ENCODE measurements at regions not wholly inside any gene's neighbourhood (a gene's known extent, or its start where the extent isn't known, plus 50 kb on each side); places are given as distances from the start of the nearest gene placed in this dataset.

DNA sequence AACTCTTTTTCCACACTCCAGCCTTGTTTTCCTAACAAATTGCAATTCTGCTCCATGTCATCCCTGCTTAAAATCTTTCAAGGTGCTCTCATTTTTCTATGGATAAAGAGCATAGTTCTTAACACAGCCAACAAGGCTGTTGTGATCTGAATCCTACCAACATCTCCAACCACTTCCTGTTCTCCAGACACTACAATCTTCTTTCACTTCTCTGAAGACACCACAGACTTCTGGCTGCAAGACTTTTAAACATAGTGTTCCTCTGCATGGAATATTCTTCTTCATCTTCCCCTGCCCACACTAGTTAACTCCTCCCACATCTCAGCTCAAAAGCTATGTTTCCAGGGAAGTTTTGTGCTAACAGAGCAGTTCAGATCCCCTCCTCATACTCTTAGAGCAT is 404.8 kb downstream of the MAN2A1 start:
- Histone ChIP-seq H3K4me1 (no peaks in the 10 kb centered on the region), H3K9me3 (no peaks in the 10 kb centered on the region), H3K4me2 (no peak overlapping the region), H3K27ac (no peak overlapping the region), H3K4me3 (no peak overlapping the region)
- no peak for DNase-seq (ENCODE audit: low read depth in 1 of 2, low spot score in 1 of 2)
- FAIRE-seq: no peak
- POLR2A ChIA-PET: no interaction called here
- no peak for ATAC-seq
- CTCF ChIA-PET: no interaction called here
- TF ChIP-seq RAD21 (conservative IDR thresholded peaks at IDR 0.05 in 1 of 2, IDR thresholded peaks at IDR 0.05 in 1 of 2) (no peak), TP53 (CRISPR knock-in tag; IDR thresholded peaks at IDR 0.05) (no peak), ZFP36 (IDR thresholded peaks at IDR 0.05; ENCODE audit: borderline replicate concordance, partially characterized antibody) (no peak), RCOR1 (IDR thresholded peaks at IDR 0.05; ENCODE audit: low read depth, low read length) (no peak), CBX8 (IDR thresholded peaks at IDR 0.05) (no peak), JUNB (IDR thresholded peaks at IDR 0.05) (no peak), CHD4 (IDR thresholded peaks at IDR 0.05; ENCODE audit: borderline replicate concordance) (no peak), RFX5 (IDR thresholded peaks at IDR 0.05) (no peak), CHD2 (IDR thresholded peaks at IDR 0.05; ENCODE audit: low read length, partially characterized antibody) (no peak), NPAS2 (CRISPR knock-in tag; IDR thresholded peaks at IDR 0.05; ENCODE audit: borderline replicate concordance) (no peak)
- TF ChIP-seq, protein P1, sequence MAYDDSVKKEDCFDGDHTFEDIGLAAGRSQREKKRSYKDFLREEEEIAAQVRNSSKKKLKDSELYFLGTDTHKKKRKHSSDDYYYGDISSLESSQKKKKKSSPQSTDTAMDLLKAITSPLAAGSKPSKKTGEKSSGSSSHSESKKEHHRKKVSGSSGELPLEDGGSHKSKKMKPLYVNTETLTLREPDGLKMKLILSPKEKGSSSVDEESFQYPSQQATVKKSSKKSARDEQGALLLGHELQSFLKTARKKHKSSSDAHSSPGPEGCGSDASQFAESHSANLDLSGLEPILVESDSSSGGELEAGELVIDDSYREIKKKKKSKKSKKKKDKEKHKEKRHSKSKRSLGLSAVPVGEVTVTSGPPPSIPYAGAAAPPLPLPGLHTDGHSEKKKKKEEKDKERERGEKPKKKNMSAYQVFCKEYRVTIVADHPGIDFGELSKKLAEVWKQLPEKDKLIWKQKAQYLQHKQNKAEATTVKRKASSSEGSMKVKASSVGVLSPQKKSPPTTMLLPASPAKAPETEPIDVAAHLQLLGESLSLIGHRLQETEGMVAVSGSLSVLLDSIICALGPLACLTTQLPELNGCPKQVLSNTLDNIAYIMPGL (CRISPR knock-in tag; IDR thresholded peaks at IDR 0.05; ENCODE audit: borderline replicate concordance): no peak

DNA sequence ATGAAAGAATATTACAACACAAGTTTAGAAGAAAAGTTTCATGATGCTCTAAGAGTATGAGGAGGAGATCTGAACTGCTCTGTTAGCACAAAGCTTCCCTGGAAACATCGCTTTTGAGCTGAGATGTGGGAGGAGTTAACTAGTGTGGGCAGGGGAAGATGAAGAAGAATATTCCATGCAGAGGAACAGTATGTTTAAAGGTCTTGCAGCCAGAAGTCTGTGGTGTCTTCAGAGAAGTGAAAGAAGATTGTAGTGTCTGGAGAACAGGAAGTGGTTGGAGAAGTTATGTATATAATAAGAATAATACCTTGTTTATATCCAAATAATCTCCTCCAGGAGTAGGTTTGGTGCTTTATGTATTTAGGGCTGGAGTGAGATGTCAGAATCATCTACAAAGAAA is 406.7 kb downstream of the MAN2A1 start:
- ChIA-PET POLR2A (no interaction called here), CTCF (no interaction called here)
- ATAC-seq: no peak
- 20% methylated on average over 1 of the region's 1 CpG for WGBS (ENCODE audit: missing lambda C conversion rate)
- no peaks in the 10 kb centered on the region for H3K4me1 ChIP-seq
- no peak overlapping the region for H3K4me3 ChIP-seq
- H3K4me2 ChIP-seq: no peak overlapping the region
- no peak for DNase-seq (ENCODE audit: low read depth in 1 of 2, low spot score in 1 of 2)
- no peak for FAIRE-seq
- H3K27ac ChIP-seq: no peak overlapping the region
- no peaks in the 10 kb centered on the region for H3K9me3 ChIP-seq
- TF ChIP-seq, protein P2, sequence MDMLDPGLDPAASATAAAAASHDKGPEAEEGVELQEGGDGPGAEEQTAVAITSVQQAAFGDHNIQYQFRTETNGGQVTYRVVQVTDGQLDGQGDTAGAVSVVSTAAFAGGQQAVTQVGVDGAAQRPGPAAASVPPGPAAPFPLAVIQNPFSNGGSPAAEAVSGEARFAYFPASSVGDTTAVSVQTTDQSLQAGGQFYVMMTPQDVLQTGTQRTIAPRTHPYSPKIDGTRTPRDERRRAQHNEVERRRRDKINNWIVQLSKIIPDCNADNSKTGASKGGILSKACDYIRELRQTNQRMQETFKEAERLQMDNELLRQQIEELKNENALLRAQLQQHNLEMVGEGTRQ (IDR thresholded peaks at IDR 0.05): no peak
- no peak for TF ChIP-seq ZFP36 (IDR thresholded peaks at IDR 0.05; ENCODE audit: borderline replicate concordance, partially characterized antibody)
- no peak for TF ChIP-seq CBX2 (IDR thresholded peaks at IDR 0.05; ENCODE audit: borderline replicate concordance, low read depth)
- no peak for TF ChIP-seq ZSCAN20 (CRISPR knock-in tag; IDR thresholded peaks at IDR 0.05)
- TF ChIP-seq, protein P3, sequence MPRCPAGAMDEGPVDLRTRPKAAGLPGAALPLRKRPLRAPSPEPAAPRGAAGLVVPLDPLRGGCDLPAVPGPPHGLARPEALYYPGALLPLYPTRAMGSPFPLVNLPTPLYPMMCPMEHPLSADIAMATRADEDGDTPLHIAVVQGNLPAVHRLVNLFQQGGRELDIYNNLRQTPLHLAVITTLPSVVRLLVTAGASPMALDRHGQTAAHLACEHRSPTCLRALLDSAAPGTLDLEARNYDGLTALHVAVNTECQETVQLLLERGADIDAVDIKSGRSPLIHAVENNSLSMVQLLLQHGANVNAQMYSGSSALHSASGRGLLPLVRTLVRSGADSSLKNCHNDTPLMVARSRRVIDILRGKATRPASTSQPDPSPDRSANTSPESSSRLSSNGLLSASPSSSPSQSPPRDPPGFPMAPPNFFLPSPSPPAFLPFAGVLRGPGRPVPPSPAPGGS (IDR thresholded peaks at IDR 0.05): no peak
- TF ChIP-seq, protein P1 (CRISPR knock-in tag; IDR thresholded peaks at IDR 0.05; ENCODE audit: borderline replicate concordance): no peak
- no peak for TF ChIP-seq CBX8 (IDR thresholded peaks at IDR 0.05)

DNA sequence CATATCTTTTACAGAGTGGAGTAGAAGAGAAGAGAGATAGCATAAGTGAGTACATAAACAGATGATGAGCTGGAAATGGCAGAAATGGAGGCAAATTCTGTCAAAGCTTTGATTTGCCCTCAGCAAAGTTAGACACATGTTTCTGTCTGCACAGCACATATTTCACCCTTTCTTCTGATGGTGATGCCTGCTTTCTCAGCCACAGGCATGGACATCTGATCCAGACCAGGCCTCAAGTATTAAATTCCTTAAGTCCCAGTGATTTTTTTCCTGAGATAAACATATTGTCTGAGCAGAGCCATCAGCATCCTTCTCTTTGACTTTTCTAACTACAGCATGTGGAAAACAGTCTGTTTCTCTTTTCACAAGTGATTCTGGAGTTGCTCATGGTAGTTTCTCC is 409.8 kb downstream of the MAN2A1 start:
- no peaks in the 10 kb centered on the region for H3K4me1 ChIP-seq
- ATAC-seq: no peak
- ChIA-PET CTCF (no interaction called here), POLR2A (no interaction called here)
- H3K4me2 ChIP-seq: no peak overlapping the region
- DNase-seq (ENCODE audit: low read depth in 1 of 2, low spot score in 1 of 2): no peak
- H3K4me3 ChIP-seq: no peak overlapping the region
- H3K27ac ChIP-seq: no peak overlapping the region
- H3K9me3 ChIP-seq: no peaks in the 10 kb centered on the region
- FAIRE-seq: no peak
- no peak for TF ChIP-seq FOSL2 (IDR thresholded peaks at IDR 0.05)
- TF ChIP-seq FOSL2 (CRISPR knock-in tag; IDR thresholded peaks at IDR 0.05): no peak
- TF ChIP-seq TFCP2L1 (CRISPR knock-in tag; IDR thresholded peaks at IDR 0.05): no peak
- TF ChIP-seq, protein P3 (IDR thresholded peaks at IDR 0.05): no peak
- TF ChIP-seq, protein P4, sequence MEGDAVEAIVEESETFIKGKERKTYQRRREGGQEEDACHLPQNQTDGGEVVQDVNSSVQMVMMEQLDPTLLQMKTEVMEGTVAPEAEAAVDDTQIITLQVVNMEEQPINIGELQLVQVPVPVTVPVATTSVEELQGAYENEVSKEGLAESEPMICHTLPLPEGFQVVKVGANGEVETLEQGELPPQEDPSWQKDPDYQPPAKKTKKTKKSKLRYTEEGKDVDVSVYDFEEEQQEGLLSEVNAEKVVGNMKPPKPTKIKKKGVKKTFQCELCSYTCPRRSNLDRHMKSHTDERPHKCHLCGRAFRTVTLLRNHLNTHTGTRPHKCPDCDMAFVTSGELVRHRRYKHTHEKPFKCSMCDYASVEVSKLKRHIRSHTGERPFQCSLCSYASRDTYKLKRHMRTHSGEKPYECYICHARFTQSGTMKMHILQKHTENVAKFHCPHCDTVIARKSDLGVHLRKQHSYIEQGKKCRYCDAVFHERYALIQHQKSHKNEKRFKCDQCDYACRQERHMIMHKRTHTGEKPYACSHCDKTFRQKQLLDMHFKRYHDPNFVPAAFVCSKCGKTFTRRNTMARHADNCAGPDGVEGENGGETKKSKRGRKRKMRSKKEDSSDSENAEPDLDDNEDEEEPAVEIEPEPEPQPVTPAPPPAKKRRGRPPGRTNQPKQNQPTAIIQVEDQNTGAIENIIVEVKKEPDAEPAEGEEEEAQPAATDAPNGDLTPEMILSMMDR (IDR thresholded peaks at IDR 0.05): no peak
- no peak for TF ChIP-seq CBX2 (IDR thresholded peaks at IDR 0.05; ENCODE audit: borderline replicate concordance, low read depth)
- TF ChIP-seq MAZ (IDR thresholded peaks at IDR 0.05; ENCODE audit: borderline replicate concordance, low read depth, low read length): no peak
- TF ChIP-seq, protein P5, sequence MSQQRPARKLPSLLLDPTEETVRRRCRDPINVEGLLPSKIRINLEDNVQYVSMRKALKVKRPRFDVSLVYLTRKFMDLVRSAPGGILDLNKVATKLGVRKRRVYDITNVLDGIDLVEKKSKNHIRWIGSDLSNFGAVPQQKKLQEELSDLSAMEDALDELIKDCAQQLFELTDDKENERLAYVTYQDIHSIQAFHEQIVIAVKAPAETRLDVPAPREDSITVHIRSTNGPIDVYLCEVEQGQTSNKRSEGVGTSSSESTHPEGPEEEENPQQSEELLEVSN (IDR thresholded peaks at IDR 0.05; ENCODE audit: borderline replicate concordance, low read depth): no peak
- no peak for TF ChIP-seq KDM1A (IDR thresholded peaks at IDR 0.05; ENCODE audit: low read depth)
- TF ChIP-seq CHD4 (IDR thresholded peaks at IDR 0.05; ENCODE audit: borderline replicate concordance): no peak
- no peak for TF ChIP-seq CHD2 (IDR thresholded peaks at IDR 0.05; ENCODE audit: low read length, partially characterized antibody)
- TF ChIP-seq MYC (IDR thresholded peaks at IDR 0.05; ENCODE audit: borderline replicate concordance, low read length): no peak
